ENCODE measurements at regions not wholly inside any gene's neighbourhood (a gene's known extent, or its start where the extent isn't known, plus 50 kb on each side); places are given as distances from the start of the nearest gene placed in this dataset.
"Not testable (repeated sequence)": the region's sequence is repeated elsewhere in the genome, so short reads cannot be mapped to it uniquely, and the experiment has no call there.

GRCh38 chr3:48101301-48101650 lies 85.1 kb upstream of the MAP4 start:
- not testable (repeated sequence) for H3K36me3 ChIP-seq (ENCODE audit: control insufficient read depth, low read depth, low read length); H3K9me3 ChIP-seq (ENCODE audit: control insufficient read depth, low read depth, low read length); H3K4me3 ChIP-seq (ENCODE audit: low read length); H3K4me1 ChIP-seq (ENCODE audit: control insufficient read depth, low read depth, low read length); H3K27ac ChIP-seq (ENCODE audit: low read length); H3K27me3 ChIP-seq (ENCODE audit: control insufficient read depth, insufficient read depth, low read length); H3K9ac ChIP-seq (ENCODE audit: low read length)

GRCh38 chr3:48092270-48092669 lies 76.1 kb upstream of the MAP4 start:
- Histone ChIP-seq H3K4me3 (ENCODE audit: low read length) (no peak overlapping the region), H3K4me1 (ENCODE audit: control insufficient read depth, low read depth, low read length) (peaks cover 6% of the 10 kb centered on the region), H3K27me3 (ENCODE audit: control insufficient read depth, insufficient read depth, low read length) (no peaks in the 10 kb centered on the region), H3K36me3 (ENCODE audit: control insufficient read depth, low read depth, low read length) (no peaks in the 10 kb centered on the region), H3K9me3 (ENCODE audit: control insufficient read depth, low read depth, low read length) (no peaks in the 10 kb centered on the region), H3K27ac (ENCODE audit: low read length) (no peak overlapping the region), H3K9ac (ENCODE audit: low read length) (no peak overlapping the region)

- Histone ChIP-seq H3K4me1 (ENCODE audit: control insufficient read depth, low read depth, low read length) (peaks cover 12% of the 10 kb centered on the region), H3K9ac (ENCODE audit: low read length) (peak overlapping the region; percentile 89), H3K9me3 (ENCODE audit: control insufficient read depth, low read depth, low read length) (no peaks in the 10 kb centered on the region), H3K27me3 (ENCODE audit: control insufficient read depth, insufficient read depth, low read length) (no peaks in the 10 kb centered on the region), H3K36me3 (ENCODE audit: control insufficient read depth, low read depth, low read length) (no peaks in the 10 kb centered on the region), H3K4me3 (ENCODE audit: low read length) (peak overlapping the region; percentile 91), H3K27ac (ENCODE audit: low read length) (no peak overlapping the region)
Measured at GRCh38 chr3:48090166-48090939, 74.1 kb upstream of the MAP4 start.

DNA sequence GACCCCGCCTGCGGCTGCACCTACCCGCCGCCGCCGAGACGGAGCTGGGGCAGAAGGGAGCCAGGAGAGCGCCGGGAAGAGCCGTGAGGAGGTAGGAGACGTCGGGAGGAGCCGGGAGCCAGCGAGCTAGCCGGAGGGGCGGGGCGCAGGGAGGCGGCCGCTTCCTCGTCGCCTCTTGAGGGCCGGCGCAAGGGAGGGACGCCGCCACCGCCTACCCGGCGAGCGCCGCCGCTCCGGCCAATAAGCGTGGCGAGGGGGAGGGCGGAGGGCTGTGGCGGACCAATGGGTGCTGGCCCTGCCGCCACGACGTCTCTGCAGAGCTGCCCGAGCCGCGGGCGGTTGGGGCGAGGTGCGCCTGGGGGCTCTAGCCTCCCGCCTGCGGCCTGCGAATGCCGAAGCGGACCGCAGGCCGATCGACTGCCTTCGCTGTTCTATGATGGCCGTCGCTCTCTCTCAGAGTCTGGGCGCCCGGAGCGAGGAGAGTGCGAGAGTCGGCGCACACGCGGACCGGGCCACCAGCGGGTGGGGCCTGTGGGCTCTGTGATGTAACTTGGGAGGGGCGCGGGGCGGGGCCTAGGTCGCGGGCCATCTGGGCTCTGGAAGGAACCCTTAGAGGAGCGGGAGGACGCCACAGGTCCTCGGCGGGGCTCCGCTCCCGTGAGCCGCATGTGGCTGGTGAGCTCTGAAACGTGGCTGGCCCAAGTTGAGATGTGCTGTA lies 72.7 kb upstream of the MAP4 start:
- Histone ChIP-seq H3K4me3 (ENCODE audit: low read length) (peak overlapping the region; percentile 91), H3K27ac (ENCODE audit: low read length) (peak overlapping the region; percentile 94), H3K9ac (ENCODE audit: low read length) (peak overlapping the region; percentile 89), H3K9me3 (ENCODE audit: control insufficient read depth, low read depth, low read length) (no peaks in the 10 kb centered on the region), H3K4me1 (ENCODE audit: control insufficient read depth, low read depth, low read length) (peaks cover 12% of the 10 kb centered on the region), H3K27me3 (ENCODE audit: control insufficient read depth, insufficient read depth, low read length) (no peaks in the 10 kb centered on the region), H3K36me3 (ENCODE audit: control insufficient read depth, low read depth, low read length) (no peaks in the 10 kb centered on the region)

- Histone ChIP-seq H3K4me3 (ENCODE audit: low read length) (peak overlapping the region; percentile 91), H3K4me1 (ENCODE audit: control insufficient read depth, low read depth, low read length) (peaks cover 12% of the 10 kb centered on the region), H3K36me3 (ENCODE audit: control insufficient read depth, low read depth, low read length) (no peaks in the 10 kb centered on the region), H3K27me3 (ENCODE audit: control insufficient read depth, insufficient read depth, low read length) (no peaks in the 10 kb centered on the region), H3K9me3 (ENCODE audit: control insufficient read depth, low read depth, low read length) (no peaks in the 10 kb centered on the region), H3K9ac (ENCODE audit: low read length) (peak overlapping the region; percentile 89), H3K27ac (ENCODE audit: low read length) (peak overlapping the region; percentile 33)
Measured at GRCh38 chr3:48088056-48088748, 72.0 kb upstream of the MAP4 start.

DNA sequence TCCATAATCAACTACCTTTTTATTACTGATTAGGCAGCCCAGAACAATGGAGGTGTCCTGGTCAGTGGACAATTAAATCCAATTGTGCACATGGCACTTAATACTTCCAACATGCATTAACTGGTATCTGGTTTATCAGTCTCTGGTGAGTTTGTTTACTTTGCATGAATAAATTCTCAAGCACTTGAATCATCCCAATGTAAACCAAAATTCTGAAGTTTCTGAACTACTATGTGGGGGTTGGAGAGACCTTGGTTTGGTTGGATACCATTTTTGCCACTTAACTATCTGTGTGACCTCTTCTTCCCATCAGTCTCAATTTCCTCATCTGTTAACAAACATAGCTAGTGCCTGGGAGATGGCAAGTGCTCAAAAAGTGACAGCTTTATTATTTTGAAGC lies 70.5 kb upstream of the MAP4 start:
- Histone ChIP-seq H3K4me1 (ENCODE audit: control insufficient read depth, low read depth, low read length) (peaks cover 12% of the 10 kb centered on the region), H3K9ac (ENCODE audit: low read length) (peak overlapping the region; percentile 89), H3K4me3 (ENCODE audit: low read length) (peak overlapping the region; percentile 91), H3K27me3 (ENCODE audit: control insufficient read depth, insufficient read depth, low read length) (no peaks in the 10 kb centered on the region), H3K9me3 (ENCODE audit: control insufficient read depth, low read depth, low read length) (no peaks in the 10 kb centered on the region), H3K36me3 (ENCODE audit: control insufficient read depth, low read depth, low read length) (no peaks in the 10 kb centered on the region), H3K27ac (ENCODE audit: low read length) (no peak overlapping the region)

DNA sequence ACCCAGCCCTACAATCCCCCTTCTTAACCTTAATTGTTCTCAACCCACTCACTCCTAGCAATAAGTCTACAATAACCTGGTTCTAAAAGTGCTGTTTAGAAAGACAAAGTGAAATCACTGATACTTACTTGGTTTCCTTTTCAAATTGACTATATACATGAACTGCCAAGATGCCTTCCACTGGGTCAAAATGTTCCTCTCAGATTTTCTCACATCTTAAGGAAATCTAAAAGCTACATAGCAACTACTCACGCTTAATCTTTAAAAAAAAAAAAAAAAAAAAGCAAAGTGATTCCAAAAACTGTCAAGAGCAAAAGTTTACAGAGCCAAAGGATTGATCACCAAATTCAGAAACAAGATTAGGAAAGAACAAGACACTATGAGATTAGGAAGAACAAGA lies 68.7 kb upstream of the MAP4 start:
- no peaks in the 10 kb centered on the region for H3K9me3 ChIP-seq (ENCODE audit: control insufficient read depth, low read depth, low read length)
- H3K4me3 ChIP-seq (ENCODE audit: low read length), result no peak overlapping the region
- H3K27ac ChIP-seq (ENCODE audit: low read length), result no peak overlapping the region
- no peaks in the 10 kb centered on the region for H3K27me3 ChIP-seq (ENCODE audit: control insufficient read depth, insufficient read depth, low read length)
- H3K9ac ChIP-seq (ENCODE audit: low read length), result no peak overlapping the region
- H3K36me3 ChIP-seq (ENCODE audit: control insufficient read depth, low read depth, low read length), result no peaks in the 10 kb centered on the region
- H3K4me1 ChIP-seq (ENCODE audit: control insufficient read depth, low read depth, low read length), result peaks cover 10% of the 10 kb centered on the region

DNA sequence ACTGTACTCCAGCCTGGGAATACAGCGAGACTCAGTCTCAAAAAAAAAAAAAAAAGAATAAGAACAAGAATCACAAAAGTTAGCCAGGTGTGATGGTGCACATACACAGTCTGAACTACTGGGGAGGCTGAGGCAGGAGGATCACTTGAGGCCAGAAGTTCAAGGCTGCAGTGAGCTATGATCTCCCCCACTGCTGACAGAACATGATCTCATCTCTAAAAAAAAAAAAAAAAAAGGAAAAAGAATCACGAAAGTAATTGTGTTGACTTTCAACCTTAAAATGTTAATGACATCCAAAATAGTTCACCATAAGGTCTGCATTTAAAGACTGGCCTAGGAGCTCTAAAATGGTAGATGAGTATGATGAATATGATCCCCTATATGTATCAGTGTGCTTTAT lies 68.0 kb upstream of the MAP4 start:
- Histone ChIP-seq H3K9me3 (ENCODE audit: control insufficient read depth, low read depth, low read length) (no peaks in the 10 kb centered on the region), H3K27me3 (ENCODE audit: control insufficient read depth, insufficient read depth, low read length) (no peaks in the 10 kb centered on the region), H3K36me3 (ENCODE audit: control insufficient read depth, low read depth, low read length) (no peaks in the 10 kb centered on the region), H3K9ac (ENCODE audit: low read length) (no peak overlapping the region), H3K4me3 (ENCODE audit: low read length) (no peak overlapping the region), H3K27ac (ENCODE audit: low read length) (no peak overlapping the region), H3K4me1 (ENCODE audit: control insufficient read depth, low read depth, low read length) (peaks cover 8% of the 10 kb centered on the region)

GRCh38 chr3:48082580-48083184 lies 66.5 kb upstream of the MAP4 start:
- peaks cover 8% of the 10 kb centered on the region for H3K4me1 ChIP-seq (ENCODE audit: control insufficient read depth, low read depth, low read length)
- H3K9me3 ChIP-seq (ENCODE audit: control insufficient read depth, low read depth, low read length), result no peaks in the 10 kb centered on the region
- H3K36me3 ChIP-seq (ENCODE audit: control insufficient read depth, low read depth, low read length), result no peaks in the 10 kb centered on the region
- H3K4me3 ChIP-seq (ENCODE audit: low read length), result no peak overlapping the region
- H3K9ac ChIP-seq (ENCODE audit: low read length), result no peak overlapping the region
- no peak overlapping the region for H3K27ac ChIP-seq (ENCODE audit: low read length)
- no peaks in the 10 kb centered on the region for H3K27me3 ChIP-seq (ENCODE audit: control insufficient read depth, insufficient read depth, low read length)

- no peak overlapping the region for H3K9ac ChIP-seq (ENCODE audit: low read length)
- H3K9me3 ChIP-seq (ENCODE audit: control insufficient read depth, low read depth, low read length), result no peaks in the 10 kb centered on the region
- no peak overlapping the region for H3K4me3 ChIP-seq (ENCODE audit: low read length)
- H3K36me3 ChIP-seq (ENCODE audit: control insufficient read depth, low read depth, low read length), result no peaks in the 10 kb centered on the region
- no peaks in the 10 kb centered on the region for H3K27me3 ChIP-seq (ENCODE audit: control insufficient read depth, insufficient read depth, low read length)
- no peak overlapping the region for H3K27ac ChIP-seq (ENCODE audit: low read length)
- H3K4me1 ChIP-seq (ENCODE audit: control insufficient read depth, low read depth, low read length), result no peaks in the 10 kb centered on the region
Measured at GRCh38 chr3:48077815-48078214, 61.6 kb upstream of the MAP4 start.

GRCh38 chr3:48070030-48070429 lies 53.8 kb upstream of the MAP4 start:
- H3K36me3 ChIP-seq (ENCODE audit: control insufficient read depth, low read depth, low read length), result no peaks in the 10 kb centered on the region

More at GRCh38 chr3:48070030-48070429, 53.8 kb upstream of the MAP4 start:
- H3K27me3 ChIP-seq (ENCODE audit: control insufficient read depth, insufficient read depth, low read length), result no peaks in the 10 kb centered on the region
- no peak overlapping the region for H3K27ac ChIP-seq (ENCODE audit: low read length)
- H3K4me1 ChIP-seq (ENCODE audit: control insufficient read depth, low read depth, low read length), result no peaks in the 10 kb centered on the region
- no peak overlapping the region for H3K9ac ChIP-seq (ENCODE audit: low read length)
- no peaks in the 10 kb centered on the region for H3K9me3 ChIP-seq (ENCODE audit: control insufficient read depth, low read depth, low read length)
- no peak overlapping the region for H3K4me3 ChIP-seq (ENCODE audit: low read length)
